WTC11 (cell line): ENCODE measurements at regions not wholly inside any gene's neighbourhood (a gene's known extent, or its start where the extent isn't known, plus 50 kb on each side); places are given as distances from the start of the nearest gene placed in this dataset.
"Not testable (repeated sequence)": the region's sequence is repeated elsewhere in the genome, so short reads cannot be mapped to it uniquely, and the experiment has no call there.

Experiments
- ATAC-seq: fragments of 200-7000 bp; cut with Tn5 transposase; 2 replicates; pipeline ENCODE4 v1.10.0; 2021; ENCODE audit warnings: mild to moderate bottlenecking, moderate library complexity
- CTCF ChIA-PET: fragments of 300-600 bp; sonication (Branson Sonifier 250); formaldehyde crosslinking; loops from one replicate; lab custom pipeline; 2021; ENCODE audit warnings: antibody characterized with exemption; lab: Charles Lee
- POLR2A ChIA-PET: fragments of 350-600 bp; sonication (Branson Sonifier 250); formaldehyde crosslinking; loops from one replicate; lab custom pipeline; 2021; ENCODE audit warnings: antibody characterized with exemption; lab: Charles Lee
- DNase-seq: peaks from one replicate; pipeline ENCODE4 v3.0.0; 2021; ENCODE audit warnings: low spot score
- H3K27ac Mint-ChIP-seq: 2 replicates; pipeline ENCODE4 v1.8.0; 2021; ENCODE audit warnings: mixed read lengths
- H3K27me3 Mint-ChIP-seq: 2 replicates; pipeline ENCODE4 v1.8.0; 2021; ENCODE audit warnings: low read depth, mild to moderate bottlenecking, moderate library complexity, mixed read lengths
- H3K36me3 Mint-ChIP-seq: 2 replicates; pipeline ENCODE4 v1.8.0; 2021; ENCODE audit warnings: mixed read lengths
- H3K4me1 Mint-ChIP-seq: 2 replicates; pipeline ENCODE4 v1.8.0; 2022; ENCODE audit warnings: mixed read lengths
- H3K4me3 Mint-ChIP-seq: 2 replicates; pipeline ENCODE4 v1.8.0; 2021; ENCODE audit warnings: mild to moderate bottlenecking, moderate library complexity, mixed read lengths
- H3K9me3 Mint-ChIP-seq: 2 replicates; pipeline ENCODE4 v1.8.0; 2021; ENCODE audit warnings: mixed read lengths
- ARID4B ChIP-seq: sonication (generic); formaldehyde crosslinking; IDR thresholded peaks from 2 replicates; pipeline ENCODE4 v1.8.0; 2023; ENCODE audit warnings: missing genetic modification reagents, mild to moderate bottlenecking, borderline replicate concordance
- ATF6 ChIP-seq: sonication (generic); formaldehyde crosslinking; IDR thresholded peaks from 2 replicates; pipeline ENCODE4 v1.8.1; 2023; ENCODE audit warnings: mild to moderate bottlenecking, missing genetic modification reagents
- E2F5 ChIP-seq: sonication (generic); formaldehyde crosslinking; IDR thresholded peaks from 2 replicates; pipeline ENCODE4 v1.8.1; 2022; ENCODE audit warnings: mild to moderate bottlenecking, moderate library complexity, missing genetic modification reagents
- ERG ChIP-seq: fragments of 250-450 bp; sonication (Bioruptor Pico); IDR thresholded peaks from 2 replicates; pipeline ENCODE4 v1.8.0; 2021; ENCODE audit warnings: mild to moderate bottlenecking
- ESRRA ChIP-seq: sonication (generic); formaldehyde crosslinking; IDR thresholded peaks from 2 replicates; pipeline ENCODE4 v1.8.1; 2022; ENCODE audit warnings: mild to moderate bottlenecking, missing genetic modification reagents, borderline replicate concordance
- ETV6 ChIP-seq: sonication (generic); formaldehyde crosslinking; IDR thresholded peaks from 2 replicates; pipeline ENCODE4 v1.8.1; 2022; ENCODE audit warnings: mild to moderate bottlenecking, missing genetic modification reagents
- FOXJ3 ChIP-seq: sonication (generic); formaldehyde crosslinking; IDR thresholded peaks from 2 replicates; pipeline ENCODE4 v1.9.0; 2021; ENCODE audit warnings: missing genetic modification reagents, mild to moderate bottlenecking, borderline replicate concordance
- GABPB1 ChIP-seq: sonication (generic); formaldehyde crosslinking; IDR thresholded peaks from 2 replicates; pipeline ENCODE4 v1.8.1; 2023; ENCODE audit warnings: mild to moderate bottlenecking, missing genetic modification reagents
- HMGA2 ChIP-seq: fragments of 250-450 bp; sonication (Bioruptor Pico); IDR thresholded peaks from 2 replicates; pipeline ENCODE4 v1.4.0; 2021; ENCODE audit warnings: mild to moderate bottlenecking, moderate library complexity
- IRF2 ChIP-seq: sonication (generic); formaldehyde crosslinking; IDR thresholded peaks from 2 replicates; pipeline ENCODE4 v1.8.0; 2022; ENCODE audit warnings: low read depth, missing genetic modification reagents, borderline replicate concordance
- MAX ChIP-seq: sonication (generic); formaldehyde crosslinking; IDR thresholded peaks from 2 replicates; pipeline ENCODE4 v1.8.0; 2022; ENCODE audit warnings: mild to moderate bottlenecking, missing genetic modification reagents
- OVOL2 ChIP-seq: fragments of 250-450 bp; sonication (Bioruptor Pico); IDR thresholded peaks from 2 replicates; pipeline ENCODE4 v1.9.0; 2021; ENCODE audit warnings: mild to moderate bottlenecking, borderline replicate concordance
- PRDM15 ChIP-seq: sonication (generic); formaldehyde crosslinking; IDR thresholded peaks from 2 replicates; pipeline ENCODE4 v1.8.0; 2022; ENCODE audit warnings: missing genetic modification reagents
- TEAD1 ChIP-seq: sonication (generic); formaldehyde crosslinking; IDR thresholded peaks from 2 replicates; pipeline ENCODE4 v1.8.0; 2022; ENCODE audit warnings: mild to moderate bottlenecking, missing genetic modification reagents
- USF1 ChIP-seq: sonication (generic); formaldehyde crosslinking; IDR thresholded peaks from 2 replicates; pipeline ENCODE4 v1.8.0; 2022; ENCODE audit warnings: mild to moderate bottlenecking, missing genetic modification reagents
- ZNF232 ChIP-seq: sonication (generic); formaldehyde crosslinking; IDR thresholded peaks from 2 replicates; pipeline ENCODE4 v1.8.0; 2022; ENCODE audit warnings: mild to moderate bottlenecking, missing genetic modification reagents
- ZNF423 ChIP-seq: fragments of 250-450 bp; sonication (Bioruptor Pico); IDR thresholded peaks from 2 replicates; pipeline ENCODE4 v2.1.2; 2022; ENCODE audit warnings: mild to moderate bottlenecking, moderate library complexity

- H3K27ac Mint-ChIP-seq, H3K27me3 Mint-ChIP-seq, CTCF ChIA-PET, H3K4me3 Mint-ChIP-seq, H3K4me1 Mint-ChIP-seq, DNase-seq, ATAC-seq, POLR2A ChIA-PET, H3K36me3 Mint-ChIP-seq: not testable (repeated sequence)
- peak; percentile 91 for TF ChIP-seq HMGA2 (CRISPR knock-in tag)
- H3K9me3 Mint-ChIP-seq = peaks cover 21% of the 10 kb centered on the region
Observed at GRCh38 chr4:20149143-20149542, 102.6 kb upstream of the SLIT2 start.

- ATAC-seq = no peak
- peaks cover 7% of the 10 kb centered on the region; the same call in 1 of the 2 replicates for H3K36me3 Mint-ChIP-seq
- no peaks in the 10 kb centered on the region for H3K27me3 Mint-ChIP-seq
- peaks cover 15% of the 10 kb centered on the region for H3K9me3 Mint-ChIP-seq
- POLR2A ChIA-PET = no interaction called here
- TF ChIP-seq HMGA2 (CRISPR knock-in tag) (no peak), ZNF423 (CRISPR knock-in tag) (no peak), FOXJ3 (CRISPR knock-in tag) (no peak), ESRRA (CRISPR knock-in tag) (no peak), IRF2 (no peak), OVOL2 (CRISPR knock-in tag) (no peak), PRDM15 (CRISPR knock-in tag) (no peak), ETV6 (CRISPR knock-in tag) (no peak), GABPB1 (CRISPR knock-in tag) (no peak)
- TF ChIP-seq, all 79 proteins: peak for 0
- Mint-ChIP-seq H3K4me3 (no peak overlapping the region), H3K27ac (no peak overlapping the region), H3K4me1 (no peaks in the 10 kb centered on the region)
- DNase-seq = no peak
- CTCF ChIA-PET = no interaction called here
Observed at GRCh38 chr4:20137176-20137575, 114.5 kb upstream of the SLIT2 start.

- H3K27ac Mint-ChIP-seq = no peak overlapping the region
- DNase-seq (no peak), ATAC-seq (no peak)
- CTCF ChIA-PET = no interaction called here
- H3K36me3 Mint-ChIP-seq = no peaks in the 10 kb centered on the region
- POLR2A ChIA-PET = no interaction called here
- TF ChIP-seq E2F5 (CRISPR knock-in tag) (no peak), ZNF232 (CRISPR knock-in tag) (no peak), ARID4B (CRISPR knock-in tag) (no peak), TEAD1 (no peak), USF1 (CRISPR knock-in tag) (no peak), ATF6 (CRISPR knock-in tag) (no peak), MAX (no peak), ERG (CRISPR knock-in tag) (no peak)
- no peaks in the 10 kb centered on the region for H3K9me3 Mint-ChIP-seq
- H3K4me1 Mint-ChIP-seq = no peaks in the 10 kb centered on the region
- H3K4me3 Mint-ChIP-seq = no peak overlapping the region
- H3K27me3 Mint-ChIP-seq = no peaks in the 10 kb centered on the region
Observed at GRCh38 chr4:20127626-20128025, 124.1 kb upstream of the SLIT2 start.
